ENCODE measurements at regions not wholly inside any gene's neighbourhood (a gene's known extent, or its start where the extent isn't known, plus 50 kb on each side); places are given as distances from the start of the nearest gene placed in this dataset.

DNA sequence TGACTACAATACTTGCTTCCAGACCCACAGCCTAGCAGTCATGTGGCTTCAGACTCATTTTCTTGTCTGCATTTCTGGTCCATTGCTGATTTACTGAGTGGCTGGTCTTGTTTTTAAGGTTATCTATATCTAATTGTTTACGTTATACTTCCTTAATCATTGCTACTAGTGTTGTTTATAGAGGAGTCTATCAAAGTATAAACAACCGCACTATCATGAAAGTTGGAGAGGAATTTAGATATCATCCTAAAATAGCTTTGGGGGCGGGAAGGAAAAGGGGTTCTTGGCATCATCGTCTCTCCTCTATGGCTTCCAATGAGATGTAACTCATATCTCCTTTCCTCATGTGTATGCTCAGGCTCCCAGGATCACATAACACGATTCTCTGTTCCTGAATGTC is 372.1 kb upstream of the PBX1 start:
- no peak for DNase-seq

- DNase-seq, result no peak
Observed at GRCh38 chr1:164188497-164188896, 370.5 kb upstream of the PBX1 start.

DNA sequence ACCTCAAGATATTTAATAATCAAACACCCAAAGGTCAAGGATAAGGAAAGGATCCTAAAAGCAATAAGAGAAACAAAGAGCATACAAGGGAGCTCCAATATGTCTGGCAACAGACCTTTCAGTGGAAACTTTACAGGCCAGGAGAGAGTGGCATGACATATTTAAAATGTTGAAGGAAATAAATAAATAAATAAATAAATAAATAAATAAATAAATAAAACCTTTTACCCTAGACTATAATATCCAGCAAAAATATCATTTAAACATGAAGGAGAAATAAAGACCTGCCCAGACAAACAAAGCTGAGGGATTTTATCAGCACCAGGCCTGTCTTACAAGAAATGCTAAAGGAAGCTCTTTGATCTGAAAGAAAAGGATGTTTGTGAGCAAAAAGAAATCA is 367.8 kb upstream of the PBX1 start:
- no peak for DNase-seq

DNA sequence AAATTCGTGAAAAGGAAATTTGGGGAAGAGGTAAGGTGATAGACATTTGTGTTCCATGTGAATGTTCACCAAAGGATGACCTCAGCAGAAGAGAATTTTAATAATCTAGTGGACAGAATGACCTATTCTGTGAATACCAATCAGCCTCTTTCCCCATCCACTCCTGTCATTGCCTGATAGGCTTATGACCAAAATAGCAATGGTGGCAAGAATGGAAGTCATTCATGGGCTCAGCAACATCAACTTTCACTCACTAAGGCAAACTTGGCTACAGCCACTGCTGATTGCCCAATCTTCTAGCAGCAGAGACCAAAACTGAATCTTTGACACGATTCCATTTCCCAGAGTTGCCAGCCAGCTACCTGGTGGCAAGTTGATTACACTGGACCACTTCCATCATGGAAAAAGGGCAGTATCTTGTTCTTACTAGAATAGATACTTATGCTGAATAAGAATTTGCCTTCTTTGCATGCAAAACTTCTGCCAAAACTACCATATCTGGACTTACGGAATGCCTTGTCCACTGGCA is 348.7 kb upstream of the PBX1 start:
- DNase-seq, result no peak

DNA sequence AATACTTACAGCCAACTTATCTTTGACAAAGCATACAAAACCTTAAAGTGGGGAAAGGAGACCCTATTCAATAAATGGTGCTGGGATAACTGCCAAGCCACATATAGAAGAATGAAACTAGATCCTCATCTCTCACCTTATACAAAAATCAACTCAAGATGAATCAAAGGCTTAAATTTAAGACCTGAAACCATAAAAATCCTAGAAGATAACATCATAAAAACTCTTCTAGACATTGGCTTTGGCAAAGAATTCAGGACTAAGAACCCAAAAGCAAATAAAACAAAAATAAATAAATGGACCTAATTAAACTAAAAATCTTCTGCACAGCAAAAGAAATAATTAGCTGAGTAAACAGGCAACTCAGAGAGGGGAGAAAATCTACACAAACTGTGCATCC is 335.6 kb upstream of the PBX1 start:
- DNase-seq, result peak; percentile 88

DNA sequence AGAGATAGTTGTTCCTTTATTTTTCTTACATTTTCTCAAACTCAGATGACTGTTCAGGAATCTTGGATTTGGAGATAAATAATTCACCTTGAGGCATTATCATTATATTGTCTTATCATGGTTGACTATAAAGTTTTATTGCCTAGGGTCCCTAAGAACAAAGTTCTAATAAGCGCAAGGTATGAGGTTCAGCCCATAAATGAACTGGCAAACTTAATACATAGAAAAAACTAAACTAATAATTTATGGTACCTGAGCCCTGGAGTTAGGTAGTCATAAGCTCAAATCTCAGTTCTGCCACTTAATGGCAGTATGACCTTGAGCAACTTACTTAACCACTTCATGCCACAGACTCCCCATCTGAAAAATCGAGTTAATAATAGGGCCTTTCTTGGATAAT is 334.0 kb upstream of the PBX1 start:
- no peak for DNase-seq

GRCh38 chr1:164226977-164227376 is 332.0 kb upstream of the PBX1 start:
- no peak for DNase-seq

- no peak for DNase-seq
Observed at GRCh38 chr1:164228928-164229327, 330.1 kb upstream of the PBX1 start.

DNA sequence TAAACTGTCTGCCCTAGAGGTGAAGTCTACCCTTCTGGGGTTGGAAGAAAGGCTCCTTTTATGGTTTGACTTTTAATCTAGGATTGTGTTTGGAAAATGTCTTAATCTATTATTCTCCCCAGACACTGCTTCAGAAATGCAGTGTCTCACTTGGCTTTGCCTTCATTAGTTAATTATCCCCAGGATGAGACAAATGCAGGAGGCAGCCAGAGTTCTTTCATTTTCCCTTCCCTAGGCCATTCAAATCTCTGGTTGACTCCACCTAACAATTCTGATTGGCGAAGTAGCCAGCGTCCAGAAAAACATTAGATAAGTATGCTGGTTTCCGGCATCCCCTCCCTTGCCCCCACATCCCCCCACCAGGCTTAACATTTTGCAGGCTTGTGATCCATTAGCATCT is 325.8 kb upstream of the PBX1 start:
- DNase-seq, result no peak

- DNase-seq, result no peak
Observed at GRCh38 chr1:164240081-164240480, 318.9 kb upstream of the PBX1 start.

DNA sequence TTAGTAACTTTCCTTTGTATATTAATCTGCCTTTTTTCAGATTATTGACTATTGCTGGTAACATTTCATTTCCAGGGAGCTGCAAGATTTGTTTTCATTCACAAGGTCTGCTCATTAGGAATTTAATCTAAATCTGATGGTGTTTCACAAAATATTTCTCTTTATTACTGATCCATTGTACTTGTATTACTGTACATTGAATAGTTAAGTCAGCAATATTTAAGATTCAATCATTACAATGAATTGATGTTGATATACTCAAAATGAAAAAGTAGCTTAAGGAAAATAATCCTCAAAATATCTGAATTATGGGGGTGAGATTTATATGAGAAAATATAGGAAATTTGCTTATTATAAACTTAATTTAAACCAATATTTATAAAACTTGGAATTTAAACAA is 308.6 kb upstream of the PBX1 start:
- no peak for DNase-seq

GRCh38 chr1:164256456-164256855 is 302.5 kb upstream of the PBX1 start:
- DNase-seq, result no peak

DNA sequence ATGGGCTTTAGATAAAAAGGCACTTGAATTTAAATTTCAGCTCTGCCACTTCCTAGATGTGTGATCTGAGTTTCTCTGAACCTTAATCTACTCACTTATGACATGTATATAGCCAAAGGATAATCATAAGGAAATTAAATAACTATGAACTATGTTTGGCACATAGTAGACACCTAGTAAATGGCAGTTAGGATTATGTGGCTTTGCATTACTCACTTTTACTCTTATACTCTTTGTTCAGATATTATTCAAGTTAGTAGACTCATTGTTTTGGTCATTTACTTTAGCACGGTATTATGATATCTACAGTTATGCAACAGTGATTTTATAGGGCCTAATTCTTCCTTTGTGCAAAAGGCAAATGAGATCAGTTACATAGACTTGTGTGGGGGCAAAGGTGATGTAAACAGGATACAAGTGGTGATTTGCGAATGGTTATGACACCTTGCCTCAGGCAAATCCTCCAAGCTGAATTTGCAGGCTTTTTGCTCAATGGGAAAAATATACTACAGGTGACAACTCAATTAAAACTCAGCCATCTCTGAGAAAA is 297.2 kb upstream of the PBX1 start:
- DNase-seq, result peak; percentile 3

DNA sequence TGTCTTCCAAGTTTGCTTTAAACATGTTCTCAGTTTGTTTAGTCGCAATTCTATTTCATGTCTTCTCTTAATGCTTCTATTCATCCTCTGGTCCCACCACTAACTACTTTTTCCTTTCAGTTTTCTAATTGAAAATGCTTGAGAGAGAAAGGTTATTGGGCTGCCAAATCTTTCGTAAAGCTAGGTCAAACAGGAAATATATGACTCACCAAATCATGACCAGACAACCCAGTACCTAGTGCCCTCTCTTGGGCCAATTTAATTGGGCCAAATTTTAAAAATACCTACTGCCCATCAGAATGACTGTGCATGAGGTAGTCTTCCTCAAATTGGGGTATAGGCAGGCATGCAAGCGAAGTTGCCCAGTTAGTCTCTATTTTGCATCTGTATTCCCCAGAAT is 295.4 kb upstream of the PBX1 start:
- no peak for DNase-seq

GRCh38 chr1:164265232-164265631 is 293.8 kb upstream of the PBX1 start:
- DNase-seq, result no peak

- DNase-seq, result no peak
Observed at GRCh38 chr1:164272156-164272555, 286.8 kb upstream of the PBX1 start.

GRCh38 chr1:164296172-164296571 is 262.8 kb upstream of the PBX1 start:
- no peak for DNase-seq

DNA sequence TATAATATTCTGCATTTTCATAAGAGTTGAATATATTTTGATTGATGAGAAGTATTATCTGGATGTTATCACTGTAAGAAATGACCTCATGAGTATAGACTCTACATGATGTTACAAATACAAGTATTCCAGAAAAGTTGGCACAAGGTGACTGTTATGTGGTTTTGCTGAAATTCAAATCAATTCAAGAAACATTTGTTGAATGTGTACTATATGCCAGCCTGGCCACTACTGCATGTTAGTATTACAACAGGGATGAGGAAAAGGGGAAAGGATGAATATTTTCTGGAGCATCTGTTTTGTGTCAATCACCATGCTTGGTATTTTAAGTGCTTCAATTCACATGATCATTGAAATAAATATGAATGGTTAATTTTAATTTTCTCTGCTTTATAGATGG is 250.9 kb upstream of the PBX1 start:
- no peak for DNase-seq

GRCh38 chr1:164310166-164310565 is 248.8 kb upstream of the PBX1 start:
- no peak for DNase-seq

DNA sequence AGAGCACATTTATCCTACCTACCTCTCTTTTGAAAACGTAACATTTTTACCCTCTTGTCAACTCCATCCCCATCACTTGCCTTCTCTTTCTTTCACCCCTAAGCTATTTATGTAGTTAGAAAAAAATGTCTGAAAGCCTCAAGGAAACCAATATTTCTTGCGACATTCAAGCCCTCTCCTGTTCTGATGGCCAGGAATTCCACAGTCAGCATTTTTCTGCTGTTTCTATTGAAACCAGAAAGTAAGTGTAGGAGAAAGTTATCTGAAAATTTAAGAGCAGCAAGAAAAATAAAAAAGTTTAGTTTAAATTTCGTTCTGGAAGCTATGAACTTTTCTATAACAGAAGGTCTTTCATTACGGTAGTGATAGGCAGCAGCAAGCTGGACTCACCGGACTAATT is 247.6 kb upstream of the PBX1 start:
- DNase-seq, result no peak

DNA sequence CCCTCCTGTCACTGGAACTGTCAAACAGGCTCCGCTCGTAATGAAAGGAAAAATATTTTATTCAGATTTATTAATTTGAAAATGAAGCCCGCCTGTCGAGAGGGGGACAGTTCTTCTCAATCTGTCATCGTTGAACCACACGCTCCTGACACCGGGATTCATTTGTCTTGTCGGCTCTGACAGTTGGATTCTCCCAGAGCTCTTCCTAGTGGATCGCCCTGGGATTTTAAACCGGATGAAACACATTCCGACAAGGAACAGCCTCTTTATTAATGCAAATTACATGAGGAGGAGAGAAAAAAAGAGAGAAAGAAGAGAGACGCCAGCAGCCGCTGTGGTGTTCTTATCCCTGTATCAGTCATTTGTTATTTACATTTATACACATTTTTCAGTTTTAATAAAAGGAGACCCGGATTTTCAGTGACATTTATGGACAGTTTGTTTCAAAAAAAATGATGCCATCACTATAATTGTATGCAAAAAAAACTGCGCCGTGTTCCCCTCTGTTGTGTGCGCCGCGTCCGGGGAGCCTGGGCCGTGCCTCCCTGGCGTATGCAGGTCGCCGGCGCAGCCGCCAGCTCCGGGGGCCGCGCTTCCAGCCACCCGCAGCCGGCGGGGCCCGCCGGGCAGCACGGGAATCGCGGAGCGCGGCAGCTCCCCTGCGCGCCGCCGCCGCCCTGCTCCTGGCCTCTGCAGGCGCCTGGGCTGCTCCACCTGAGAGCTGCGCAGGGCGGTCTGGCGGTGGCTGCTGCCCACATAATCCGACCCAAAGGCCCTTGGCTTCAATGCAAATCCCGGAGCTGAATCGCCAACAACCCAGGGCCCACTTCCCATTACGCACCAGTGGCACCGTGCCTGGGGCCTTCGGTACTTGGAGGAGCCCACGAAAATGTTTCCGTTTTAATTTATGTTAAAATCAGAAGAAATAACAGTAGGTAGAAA is 237.9 kb upstream of the PBX1 start:
- DNase-seq, result no peak

- no peak for DNase-seq
Observed at GRCh38 chr1:164325786-164326185, 233.2 kb upstream of the PBX1 start.

GRCh38 chr1:164333387-164333786 is 225.6 kb upstream of the PBX1 start:
- no peak for DNase-seq

DNA sequence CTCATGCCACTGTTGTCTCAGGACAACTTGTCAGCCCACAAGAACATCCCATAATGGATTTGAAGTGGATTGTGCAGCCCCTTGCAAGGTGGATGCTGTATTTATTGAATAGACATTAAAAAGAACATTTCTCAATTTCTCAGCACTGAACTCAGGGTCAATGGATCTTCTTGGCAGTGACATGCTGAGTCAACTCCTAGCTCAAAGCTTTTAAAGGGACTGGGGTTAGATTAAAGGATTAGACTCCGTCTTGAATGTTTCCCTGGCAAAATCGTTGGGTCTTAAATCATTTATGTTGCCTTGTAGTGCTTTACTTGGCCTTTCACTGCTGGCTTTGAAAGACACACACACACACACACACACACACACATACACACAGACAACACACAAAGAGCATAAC is 221.6 kb upstream of the PBX1 start:
- no peak for DNase-seq

- DNase-seq, result no peak
Observed at GRCh38 chr1:164337885-164338284, 221.1 kb upstream of the PBX1 start.

Measured in DMS79 (cell line).